ENCODE measurements at regions not wholly inside any gene's neighbourhood (a gene's known extent, or its start where the extent isn't known, plus 50 kb on each side); places are given as distances from the start of the nearest gene placed in this dataset.

- DNase-seq (no peak), ATAC-seq (no peak)
- intact Hi-C loops (cut with DNase I), result no loop called here
- H3K4me1 ChIP-seq, result no peaks in the 10 kb centered on the region
- H3K36me3 ChIP-seq, result no peaks in the 10 kb centered on the region
- peaks cover 12% of the 10 kb centered on the region for H3K9me3 ChIP-seq
- TF ChIP-seq CTCF (IDR thresholded peaks at IDR 0.05), result no peak
- no peak overlapping the region for H3K27ac ChIP-seq
- H3K27me3 ChIP-seq, result no peaks in the 10 kb centered on the region
- H3K4me3 ChIP-seq, result no peak overlapping the region
Observed at GRCh38 chr5:3372289-3372688, 223.3 kb upstream of the IRX1 start.

- intact Hi-C loops (cut with DNase I), result no loop called here
- Histone ChIP-seq H3K4me3 (no peak overlapping the region), H3K36me3 (no peaks in the 10 kb centered on the region), H3K27me3 (no peaks in the 10 kb centered on the region), H3K27ac (no peak overlapping the region), H3K4me1 (no peaks in the 10 kb centered on the region), H3K9me3 (no peaks in the 10 kb centered on the region)
- TF ChIP-seq CTCF (IDR thresholded peaks at IDR 0.05), result no peak
- peak; percentile 9 for ATAC-seq
- DNase-seq, result no peak
Observed at GRCh38 chr5:3365501-3366215, 230.0 kb upstream of the IRX1 start.

- no peak for TF ChIP-seq CTCF (IDR thresholded peaks at IDR 0.05)
- H3K27me3 ChIP-seq, result no peaks in the 10 kb centered on the region
- no peak overlapping the region for H3K27ac ChIP-seq
- ATAC-seq (no peak), DNase-seq (no peak)
- no peaks in the 10 kb centered on the region for H3K9me3 ChIP-seq
- no peaks in the 10 kb centered on the region for H3K4me1 ChIP-seq
- no peak overlapping the region for H3K4me3 ChIP-seq
- intact Hi-C loops (cut with DNase I), result no loop called here
- H3K36me3 ChIP-seq, result no peaks in the 10 kb centered on the region
Observed at GRCh38 chr5:3364941-3365340, 230.7 kb upstream of the IRX1 start.

- no peak for TF ChIP-seq CTCF (IDR thresholded peaks at IDR 0.05)
- ATAC-seq (no peak), DNase-seq (no peak)
- intact Hi-C loops (cut with DNase I), result no loop called here
- Histone ChIP-seq H3K4me1 (no peaks in the 10 kb centered on the region), H3K36me3 (no peaks in the 10 kb centered on the region), H3K4me3 (no peak overlapping the region), H3K27me3 (no peaks in the 10 kb centered on the region), H3K9me3 (no peaks in the 10 kb centered on the region), H3K27ac (no peak overlapping the region)
Observed at GRCh38 chr5:3364433-3364832, 231.2 kb upstream of the IRX1 start.

GRCh38 chr5:3362606-3362910 is 233.1 kb upstream of the IRX1 start:
- ATAC-seq (no peak), DNase-seq (no peak)
- Histone ChIP-seq H3K4me3 (no peak overlapping the region), H3K9me3 (no peaks in the 10 kb centered on the region), H3K4me1 (no peaks in the 10 kb centered on the region), H3K27me3 (no peaks in the 10 kb centered on the region), H3K36me3 (no peaks in the 10 kb centered on the region), H3K27ac (no peak overlapping the region)
- no peak for TF ChIP-seq CTCF (IDR thresholded peaks at IDR 0.05)
- intact Hi-C loops (cut with DNase I), result no loop called here

Measured in upper lobe of right lung (tissue), 1 donor.